WTC11 (cell line): ENCODE measurements at regions not wholly inside any gene's neighbourhood (a gene's known extent, or its start where the extent isn't known, plus 50 kb on each side); places are given as distances from the start of the nearest gene placed in this dataset.

Experiments
- ATAC-seq: fragments of 200-7000 bp; cut with Tn5 transposase; 2 replicates; pipeline ENCODE4 v1.10.0; 2021; ENCODE audit warnings: mild to moderate bottlenecking, moderate library complexity
- CTCF ChIA-PET: fragments of 300-600 bp; sonication (Branson Sonifier 250); formaldehyde crosslinking; loops from one replicate; lab custom pipeline; 2021; ENCODE audit warnings: antibody characterized with exemption; lab: Charles Lee
- POLR2A ChIA-PET: fragments of 350-600 bp; sonication (Branson Sonifier 250); formaldehyde crosslinking; loops from one replicate; lab custom pipeline; 2021; ENCODE audit warnings: antibody characterized with exemption; lab: Charles Lee
- DNase-seq: peaks from one replicate; pipeline ENCODE4 v3.0.0; 2021; ENCODE audit warnings: low spot score
- H3K27ac Mint-ChIP-seq: 2 replicates; pipeline ENCODE4 v1.8.0; 2021; ENCODE audit warnings: mixed read lengths
- H3K27me3 Mint-ChIP-seq: 2 replicates; pipeline ENCODE4 v1.8.0; 2021; ENCODE audit warnings: low read depth, mild to moderate bottlenecking, moderate library complexity, mixed read lengths
- H3K36me3 Mint-ChIP-seq: 2 replicates; pipeline ENCODE4 v1.8.0; 2021; ENCODE audit warnings: mixed read lengths
- H3K4me1 Mint-ChIP-seq: 2 replicates; pipeline ENCODE4 v1.8.0; 2022; ENCODE audit warnings: mixed read lengths
- H3K4me3 Mint-ChIP-seq: 2 replicates; pipeline ENCODE4 v1.8.0; 2021; ENCODE audit warnings: mild to moderate bottlenecking, moderate library complexity, mixed read lengths
- H3K9me3 Mint-ChIP-seq: 2 replicates; pipeline ENCODE4 v1.8.0; 2021; ENCODE audit warnings: mixed read lengths
- ATF2 ChIP-seq: sonication (generic); formaldehyde crosslinking; IDR thresholded peaks from 2 replicates; pipeline ENCODE4 v1.8.1; 2022; ENCODE audit warnings: low read depth, missing genetic modification reagents, borderline replicate concordance
- CREB1 ChIP-seq: sonication (generic); formaldehyde crosslinking; IDR thresholded peaks from 2 replicates; pipeline ENCODE4 v1.8.0; 2023; ENCODE audit warnings: mild to moderate bottlenecking, missing genetic modification reagents
- FOXJ3 ChIP-seq: sonication (generic); formaldehyde crosslinking; IDR thresholded peaks from 2 replicates; pipeline ENCODE4 v1.9.0; 2021; ENCODE audit warnings: missing genetic modification reagents, mild to moderate bottlenecking, borderline replicate concordance
- FOXP1 ChIP-seq: sonication (generic); formaldehyde crosslinking; IDR thresholded peaks from 2 replicates; pipeline ENCODE4 v1.8.0; 2022; ENCODE audit warnings: missing genetic modification reagents, mild to moderate bottlenecking, moderate library complexity, borderline replicate concordance
- MLX ChIP-seq: sonication (generic); formaldehyde crosslinking; IDR thresholded peaks from 2 replicates; pipeline ENCODE4 v1.8.1; 2023; ENCODE audit warnings: mild to moderate bottlenecking, missing genetic modification reagents, moderate library complexity
- OVOL2 ChIP-seq: fragments of 250-450 bp; sonication (Bioruptor Pico); IDR thresholded peaks from 2 replicates; pipeline ENCODE4 v1.9.0; 2021; ENCODE audit warnings: mild to moderate bottlenecking, borderline replicate concordance
- SMAD4 ChIP-seq: sonication (generic); formaldehyde crosslinking; IDR thresholded peaks from 2 replicates; pipeline ENCODE4 v1.8.0; 2022; ENCODE audit warnings: mild to moderate bottlenecking, missing genetic modification reagents
- SOX15 ChIP-seq: fragments of 250-450 bp; sonication (Bioruptor Pico); IDR thresholded peaks from 2 replicates; pipeline ENCODE4 v1.9.0; 2021; ENCODE audit warnings: mild to moderate bottlenecking
- TEAD1 ChIP-seq: sonication (generic); formaldehyde crosslinking; IDR thresholded peaks from 2 replicates; pipeline ENCODE4 v1.8.0; 2022; ENCODE audit warnings: mild to moderate bottlenecking, missing genetic modification reagents
- USF1 ChIP-seq: sonication (generic); formaldehyde crosslinking; IDR thresholded peaks from 2 replicates; pipeline ENCODE4 v1.8.0; 2022; ENCODE audit warnings: mild to moderate bottlenecking, missing genetic modification reagents
- ZNF263 ChIP-seq: sonication (generic); formaldehyde crosslinking; IDR thresholded peaks from 2 replicates; pipeline ENCODE4 v1.8.1; 2022; ENCODE audit warnings: low read depth, mild to moderate bottlenecking, moderate library complexity, missing genetic modification reagents
- ZNF317 ChIP-seq: sonication (generic); formaldehyde crosslinking; IDR thresholded peaks from 2 replicates; pipeline ENCODE4 v1.8.1; 2023; ENCODE audit warnings: low read depth, mild to moderate bottlenecking, moderate library complexity, missing genetic modification reagents, borderline replicate concordance
- ZNF512 ChIP-seq: sonication (generic); formaldehyde crosslinking; IDR thresholded peaks from 2 replicates; pipeline ENCODE4 v1.8.1; 2022; ENCODE audit warnings: missing genetic modification reagents, borderline replicate concordance
- TF ChIP-seq, protein P1 (sequence below): sonication (generic); formaldehyde crosslinking; conservative IDR thresholded peaks from 2 replicates; pipeline ENCODE4 v1.8.1; 2023; ENCODE audit warnings: mild to moderate bottlenecking, low read depth, missing genetic modification reagents, moderate library complexity
- TF ChIP-seq, protein P2 (sequence below): fragments of 250-450 bp; sonication (Bioruptor Pico); conservative IDR thresholded peaks from 2 replicates; pipeline ENCODE4 v1.9.0; 2021; ENCODE audit warnings: mild to moderate bottlenecking

- TF ChIP-seq ZNF263, result no peak
- Mint-ChIP-seq H3K27ac (no peak overlapping the region), H3K4me1 (no peaks in the 10 kb centered on the region), H3K9me3 (peaks cover 79% of the 10 kb centered on the region), H3K36me3 (peaks cover 24% of the 10 kb centered on the region), H3K4me3 (no peak overlapping the region), H3K27me3 (peaks cover 3% of the 10 kb centered on the region; the same call in 1 of the 2 replicates)
- POLR2A ChIA-PET, result no interaction called here
- ATAC-seq (no peak), DNase-seq (no peak)
- CTCF ChIA-PET, result no interaction called here
Measured at GRCh38 chr5:24397601-24398000, 247.2 kb downstream of the CDH10 start.

DNA sequence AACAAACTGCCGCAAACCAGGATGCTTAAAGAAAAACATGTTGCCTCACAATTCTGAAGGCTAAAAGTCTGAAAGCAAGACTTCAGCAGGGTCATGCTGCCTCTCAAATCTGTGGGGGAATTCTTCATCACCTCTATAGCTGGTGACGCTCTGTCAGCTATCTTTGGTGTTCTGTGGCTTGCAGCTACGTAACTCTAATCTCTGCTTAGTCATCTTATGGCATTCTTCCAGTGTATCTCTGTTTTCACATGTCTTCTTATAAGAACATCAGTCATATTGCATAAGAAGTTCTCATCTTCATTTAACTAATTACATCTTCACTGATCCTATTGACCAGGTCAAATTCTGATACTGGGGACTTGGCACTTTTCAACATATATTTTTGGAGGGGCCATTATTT, 243.0 kb downstream of the CDH10 start:
- TF ChIP-seq USF1 (CRISPR knock-in tag), result no peak
- TF ChIP-seq, all 79 proteins: peak for 0
- ChIA-PET POLR2A (no interaction called here), CTCF (no interaction called here)
- H3K4me1 Mint-ChIP-seq, result no peaks in the 10 kb centered on the region
- H3K27me3 Mint-ChIP-seq, result peaks cover 3% of the 10 kb centered on the region; the same call in 1 of the 2 replicates
- peaks cover 22% of the 10 kb centered on the region for H3K36me3 Mint-ChIP-seq
- peaks cover 65% of the 10 kb centered on the region for H3K9me3 Mint-ChIP-seq
- DNase-seq (no peak), ATAC-seq (no peak)
- no peak overlapping the region for H3K4me3 Mint-ChIP-seq
- no peak overlapping the region for H3K27ac Mint-ChIP-seq

DNA sequence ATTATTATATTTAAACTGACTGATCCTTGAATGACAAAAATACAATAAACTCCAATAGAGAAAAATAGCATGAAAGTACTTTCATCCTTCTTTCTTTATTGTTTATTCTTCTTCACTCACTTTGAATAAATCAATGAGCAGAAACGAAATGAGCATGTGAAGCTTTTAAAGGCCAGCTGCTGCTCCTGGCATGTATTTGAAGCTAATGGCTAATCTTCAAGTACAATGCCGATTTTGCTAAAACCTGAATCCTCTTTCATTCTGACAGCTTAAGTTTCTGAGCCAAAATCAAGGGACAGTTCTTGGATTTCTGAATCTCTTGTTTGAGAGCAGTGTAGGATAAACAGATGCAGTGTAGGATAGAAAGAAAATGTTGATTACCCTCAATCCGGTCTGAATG, 237.3 kb downstream of the CDH10 start:
- ChIA-PET POLR2A (no interaction called here), CTCF (no interaction called here)
- Mint-ChIP-seq H3K4me3 (no peak overlapping the region), H3K9me3 (peaks cover 9% of the 10 kb centered on the region), H3K27ac (no peak overlapping the region), H3K36me3 (no peaks in the 10 kb centered on the region), H3K4me1 (no peaks in the 10 kb centered on the region), H3K27me3 (no peaks in the 10 kb centered on the region)
- ATAC-seq (no peak), DNase-seq (no peak)
- TF ChIP-seq ZNF317 (CRISPR knock-in tag), result no peak
- TF ChIP-seq CREB1 (CRISPR knock-in tag), result no peak

DNA sequence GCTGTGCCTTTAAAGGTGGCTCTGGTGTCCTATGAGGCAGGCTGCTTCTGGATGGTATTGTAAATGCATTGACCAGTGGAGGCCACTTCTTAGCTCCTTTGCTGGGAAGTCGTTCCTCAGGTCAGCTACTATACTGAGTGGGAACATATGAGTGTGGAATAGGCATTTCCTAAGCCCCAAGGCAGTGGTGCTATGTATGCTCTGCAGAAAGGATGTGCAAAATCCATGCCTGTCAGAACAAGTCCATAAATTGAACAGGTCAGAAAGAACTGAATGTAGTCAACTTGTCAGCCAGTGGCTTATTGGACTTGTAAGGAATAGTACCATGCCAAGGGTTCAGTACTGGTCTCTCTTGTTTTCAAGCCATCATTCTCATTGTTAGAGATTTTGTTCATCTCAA, 216.4 kb downstream of the CDH10 start:
- ChIA-PET POLR2A (no interaction called here), CTCF (no interaction called here)
- H3K4me3 Mint-ChIP-seq, result no peak overlapping the region
- peaks cover 5% of the 10 kb centered on the region; the same call in 1 of the 2 replicates for H3K36me3 Mint-ChIP-seq
- DNase-seq, result no peak
- ATAC-seq, result no peak
- H3K4me1 Mint-ChIP-seq, result no peaks in the 10 kb centered on the region
- no peaks in the 10 kb centered on the region for H3K27me3 Mint-ChIP-seq
- peaks cover 26% of the 10 kb centered on the region for H3K9me3 Mint-ChIP-seq
- H3K27ac Mint-ChIP-seq, result no peak overlapping the region
- TF ChIP-seq, protein P1, sequence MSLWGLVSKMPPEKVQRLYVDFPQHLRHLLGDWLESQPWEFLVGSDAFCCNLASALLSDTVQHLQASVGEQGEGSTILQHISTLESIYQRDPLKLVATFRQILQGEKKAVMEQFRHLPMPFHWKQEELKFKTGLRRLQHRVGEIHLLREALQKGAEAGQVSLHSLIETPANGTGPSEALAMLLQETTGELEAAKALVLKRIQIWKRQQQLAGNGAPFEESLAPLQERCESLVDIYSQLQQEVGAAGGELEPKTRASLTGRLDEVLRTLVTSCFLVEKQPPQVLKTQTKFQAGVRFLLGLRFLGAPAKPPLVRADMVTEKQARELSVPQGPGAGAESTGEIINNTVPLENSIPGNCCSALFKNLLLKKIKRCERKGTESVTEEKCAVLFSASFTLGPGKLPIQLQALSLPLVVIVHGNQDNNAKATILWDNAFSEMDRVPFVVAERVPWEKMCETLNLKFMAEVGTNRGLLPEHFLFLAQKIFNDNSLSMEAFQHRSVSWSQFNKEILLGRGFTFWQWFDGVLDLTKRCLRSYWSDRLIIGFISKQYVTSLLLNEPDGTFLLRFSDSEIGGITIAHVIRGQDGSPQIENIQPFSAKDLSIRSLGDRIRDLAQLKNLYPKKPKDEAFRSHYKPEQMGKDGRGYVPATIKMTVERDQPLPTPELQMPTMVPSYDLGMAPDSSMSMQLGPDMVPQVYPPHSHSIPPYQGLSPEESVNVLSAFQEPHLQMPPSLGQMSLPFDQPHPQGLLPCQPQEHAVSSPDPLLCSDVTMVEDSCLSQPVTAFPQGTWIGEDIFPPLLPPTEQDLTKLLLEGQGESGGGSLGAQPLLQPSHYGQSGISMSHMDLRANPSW (CRISPR knock-in tag), result no peak
- TF ChIP-seq SMAD4 (no peak), MLX (CRISPR knock-in tag) (no peak), FOXP1 (CRISPR knock-in tag) (no peak), SOX15 (no peak), OVOL2 (CRISPR knock-in tag) (no peak), FOXJ3 (no peak), ZNF512 (CRISPR knock-in tag) (no peak), ZNF263 (no peak), TEAD1 (CRISPR knock-in tag) (no peak), ATF2 (no peak)
- TF ChIP-seq, protein P2, sequence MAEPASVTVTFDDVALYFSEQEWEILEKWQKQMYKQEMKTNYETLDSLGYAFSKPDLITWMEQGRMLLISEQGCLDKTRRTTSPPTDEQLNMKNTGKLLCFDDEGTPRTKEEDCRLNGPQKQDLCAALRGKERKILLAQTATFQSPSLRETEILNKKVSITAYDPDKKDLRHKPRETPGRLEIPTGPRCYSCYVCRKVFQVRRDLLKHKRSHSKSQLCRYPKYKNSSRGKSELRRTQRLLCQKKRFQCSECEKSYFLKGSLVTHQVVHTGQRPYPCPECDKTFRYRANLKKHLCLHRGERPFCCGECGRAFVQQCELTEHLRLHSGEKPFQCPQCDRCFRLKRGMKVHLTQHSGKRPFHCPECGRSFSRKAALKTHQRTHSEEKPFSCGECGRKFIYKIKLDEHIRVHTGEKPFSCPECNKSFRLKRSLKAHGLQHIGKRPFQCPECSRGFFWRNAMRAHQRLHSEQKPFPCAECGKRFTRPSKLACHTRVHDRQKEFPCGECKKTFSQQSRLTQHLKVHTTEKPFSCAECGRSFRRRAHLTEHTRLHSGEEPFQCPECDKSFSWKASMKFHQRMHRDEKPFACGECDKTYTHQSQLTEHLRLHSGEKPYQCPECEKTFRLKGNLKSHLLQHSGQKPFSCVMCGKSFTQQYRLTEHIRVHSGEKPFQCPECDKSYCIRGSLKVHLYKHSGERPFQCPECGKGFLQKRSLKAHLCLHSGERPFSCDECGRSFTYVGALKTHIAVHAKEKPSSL (CRISPR knock-in tag), result no peak
